Mucosa of rectum (tissue), 2 donors: ENCODE measurements at regions not wholly inside any gene's neighbourhood (a gene's known extent, or its start where the extent isn't known, plus 50 kb on each side); places are given as distances from the start of the nearest gene placed in this dataset.

Experiments used
- H3K27ac ChIP-seq, 2 donors: one replicate each; pipeline ENCODE4 v1.7.0; 2013; ENCODE audit warnings: inconsistent platforms in 2 of 2, low read depth in 2 of 2, low read length in 2 of 2
- H3K27me3 ChIP-seq, 2 donors: one replicate each; pipeline ENCODE4 v1.7.0; 2013; ENCODE audit warnings: low read length in 2 of 2; ENCODE audit not compliant: control insufficient read depth in 2 of 2, insufficient read depth in 2 of 2
- H3K36me3 ChIP-seq, 2 donors: one replicate each; pipeline ENCODE4 v1.7.0; 2013; ENCODE audit warnings: low read length in 2 of 2; ENCODE audit not compliant: control insufficient read depth in 2 of 2, insufficient read depth in 2 of 2
- H3K4me1 ChIP-seq, 2 donors: one replicate each; pipeline ENCODE4 v1.7.0; 2013; ENCODE audit warnings: low read length in 2 of 2, mild to moderate bottlenecking in 1 of 2; ENCODE audit not compliant: control insufficient read depth in 2 of 2, insufficient read depth in 2 of 2
- H3K4me3 ChIP-seq, 2 donors: one replicate each; pipeline ENCODE4 v1.7.0; 2013; ENCODE audit warnings: low read length in 2 of 2
- H3K9ac ChIP-seq, 2 donors: one replicate each; pipeline ENCODE4 v1.7.0; 2013; ENCODE audit warnings: low read length in 2 of 2, low read depth in 1 of 2, mild to moderate bottlenecking in 1 of 2
- H3K9me3 ChIP-seq, 2 donors: one replicate each; pipeline ENCODE4 v1.7.0; 2013; ENCODE audit warnings: low read length in 2 of 2; ENCODE audit not compliant: control insufficient read depth in 2 of 2
- donor health status: healthy.
- donor health status: Normal muscosa, but diverticular disease.

GRCh38 chr11:109762546-109762945 is 330.6 kb upstream of the ZC3H12C start:
- no peaks in the 10 kb centered on the region for H3K36me3 ChIP-seq
- no peaks in the 10 kb centered on the region for H3K27me3 ChIP-seq
- no peaks in the 10 kb centered on the region for H3K4me1 ChIP-seq
- no peak overlapping the region for H3K9ac ChIP-seq
- no peaks in the 10 kb centered on the region for H3K9me3 ChIP-seq
- H3K4me3 ChIP-seq = no peak overlapping the region
- H3K27ac ChIP-seq = no peak overlapping the region

GRCh38 chr11:109765709-109766311 is 327.4 kb upstream of the ZC3H12C start:
- Histone ChIP-seq H3K4me3 (no peak overlapping the region), H3K4me1 (no peaks in the 10 kb centered on the region), H3K27me3 (no peaks in the 10 kb centered on the region), H3K36me3 (no peaks in the 10 kb centered on the region), H3K9ac (no peak overlapping the region), H3K27ac (no peak overlapping the region), H3K9me3 (no peaks in the 10 kb centered on the region)

- Histone ChIP-seq H3K4me1 (no peaks in the 10 kb centered on the region), H3K27ac (no peak overlapping the region), H3K9ac (no peak overlapping the region), H3K4me3 (no peak overlapping the region), H3K9me3 (no peaks in the 10 kb centered on the region), H3K27me3 (peaks cover 0 to 3% of the 10 kb centered on the region in 2 donors), H3K36me3 (no peaks in the 10 kb centered on the region)
Observed at GRCh38 chr11:109769858-109770257, 323.3 kb upstream of the ZC3H12C start.

- Histone ChIP-seq H3K27me3 (peaks cover 0 to 3% of the 10 kb centered on the region in 2 donors), H3K4me1 (no peaks in the 10 kb centered on the region), H3K4me3 (no peak overlapping the region), H3K9me3 (no peaks in the 10 kb centered on the region), H3K9ac (no peak overlapping the region), H3K27ac (no peak overlapping the region), H3K36me3 (no peaks in the 10 kb centered on the region)
Observed at GRCh38 chr11:109770323-109770722, 322.9 kb upstream of the ZC3H12C start.

- Histone ChIP-seq H3K36me3 (no peaks in the 10 kb centered on the region), H3K9me3 (no peaks in the 10 kb centered on the region), H3K27me3 (peaks cover 0 to 3% of the 10 kb centered on the region in 2 donors), H3K4me1 (no peaks in the 10 kb centered on the region), H3K9ac (no peak overlapping the region), H3K4me3 (no peak overlapping the region), H3K27ac (no peak overlapping the region)
Observed at GRCh38 chr11:109772892-109773291, 320.3 kb upstream of the ZC3H12C start.

- H3K27me3 ChIP-seq = peaks cover 0 to 3% of the 10 kb centered on the region in 2 donors
- H3K9me3 ChIP-seq = no peaks in the 10 kb centered on the region
- no peak overlapping the region for H3K4me3 ChIP-seq
- no peak overlapping the region for H3K27ac ChIP-seq
- no peak overlapping the region for H3K9ac ChIP-seq
- no peaks in the 10 kb centered on the region for H3K4me1 ChIP-seq
- no peaks in the 10 kb centered on the region for H3K36me3 ChIP-seq
Observed at GRCh38 chr11:109775686-109776085, 317.5 kb upstream of the ZC3H12C start.

GRCh38 chr11:109783014-109783413 is 310.2 kb upstream of the ZC3H12C start:
- no peaks in the 10 kb centered on the region for H3K9me3 ChIP-seq
- H3K9ac ChIP-seq = no peak overlapping the region
- no peaks in the 10 kb centered on the region for H3K27me3 ChIP-seq
- H3K27ac ChIP-seq = no peak overlapping the region
- H3K4me3 ChIP-seq = no peak overlapping the region
- no peaks in the 10 kb centered on the region for H3K4me1 ChIP-seq
- H3K36me3 ChIP-seq = no peaks in the 10 kb centered on the region

GRCh38 chr11:109783840-109784239 is 309.4 kb upstream of the ZC3H12C start:
- Histone ChIP-seq H3K27ac (no peak overlapping the region), H3K4me1 (no peaks in the 10 kb centered on the region), H3K36me3 (no peaks in the 10 kb centered on the region), H3K9ac (no peak overlapping the region), H3K4me3 (no peak overlapping the region), H3K9me3 (no peaks in the 10 kb centered on the region), H3K27me3 (no peaks in the 10 kb centered on the region)

GRCh38 chr11:109784536-109784935 is 308.7 kb upstream of the ZC3H12C start:
- no peak overlapping the region for H3K9ac ChIP-seq
- no peaks in the 10 kb centered on the region for H3K9me3 ChIP-seq
- H3K27me3 ChIP-seq = no peaks in the 10 kb centered on the region
- H3K36me3 ChIP-seq = no peaks in the 10 kb centered on the region
- no peaks in the 10 kb centered on the region for H3K4me1 ChIP-seq
- no peak overlapping the region for H3K4me3 ChIP-seq
- H3K27ac ChIP-seq = no peak overlapping the region

GRCh38 chr11:109785198-109785597 is 308.0 kb upstream of the ZC3H12C start:
- Histone ChIP-seq H3K36me3 (no peaks in the 10 kb centered on the region), H3K27me3 (no peaks in the 10 kb centered on the region), H3K4me3 (no peak overlapping the region), H3K9me3 (no peaks in the 10 kb centered on the region), H3K4me1 (no peaks in the 10 kb centered on the region), H3K9ac (no peak overlapping the region), H3K27ac (no peak overlapping the region)

GRCh38 chr11:109785714-109786113 is 307.5 kb upstream of the ZC3H12C start:
- Histone ChIP-seq H3K36me3 (no peaks in the 10 kb centered on the region), H3K9me3 (no peaks in the 10 kb centered on the region), H3K4me3 (no peak overlapping the region), H3K27me3 (no peaks in the 10 kb centered on the region), H3K9ac (no peak overlapping the region), H3K27ac (no peak overlapping the region), H3K4me1 (no peaks in the 10 kb centered on the region)
